GDM1 (cell line): ENCODE measurements at regions not wholly inside any gene's neighbourhood (a gene's known extent, or its start where the extent isn't known, plus 50 kb on each side); places are given as distances from the start of the nearest gene placed in this dataset.
"Not testable (repeated sequence)": the region's sequence is repeated elsewhere in the genome, so short reads cannot be mapped to it uniquely, and the experiment has no call there.

Experiments used
- DNase-seq: peaks from one replicate; lab custom pipeline; 2025; lab: John Stamatoyannopoulos, UW

GRCh38 chr12:76178452-76178851 is 94.0 kb upstream of the NAP1L1 start:
- DNase-seq = no peak

GRCh38 chr12:76177821-76178220 is 93.3 kb upstream of the NAP1L1 start:
- DNase-seq = no peak

GRCh38 chr12:76176940-76177339 is 92.5 kb upstream of the NAP1L1 start:
- DNase-seq = no peak

GRCh38 chr12:76175946-76176345 is 91.5 kb upstream of the NAP1L1 start:
- DNase-seq = not testable (repeated sequence)

- no peak for DNase-seq
Observed at GRCh38 chr12:76173756-76174155, 89.3 kb upstream of the NAP1L1 start.

- peak; percentile 20 for DNase-seq
Observed at GRCh38 chr12:76158518-76159321, 74.2 kb upstream of the NAP1L1 start.

GRCh38 chr12:76156726-76157125 is 72.2 kb upstream of the NAP1L1 start:
- no peak for DNase-seq

- DNase-seq = no peak
Observed at GRCh38 chr12:76156314-76156713, 71.8 kb upstream of the NAP1L1 start.

- no peak for DNase-seq
Observed at GRCh38 chr12:76155157-76155670, 70.7 kb upstream of the NAP1L1 start.

GRCh38 chr12:76153616-76154015 is 69.1 kb upstream of the NAP1L1 start:
- no peak for DNase-seq

- peak; percentile 1 for DNase-seq
Observed at GRCh38 chr12:76152181-76152807, 67.8 kb upstream of the NAP1L1 start.

- DNase-seq = peak; percentile 34
Observed at GRCh38 chr12:76144245-76144549, 59.7 kb upstream of the NAP1L1 start.

- peak; percentile 6 for DNase-seq
Observed at GRCh38 chr12:76143343-76144244, 59.1 kb upstream of the NAP1L1 start.

- no peak for DNase-seq
Observed at GRCh38 chr12:76142305-76142704, 57.8 kb upstream of the NAP1L1 start.

- DNase-seq = no peak
Observed at GRCh38 chr12:76138656-76139055, 54.2 kb upstream of the NAP1L1 start.

- no peak for DNase-seq
Observed at GRCh38 chr12:76137606-76138005, 53.1 kb upstream of the NAP1L1 start.

- no peak for DNase-seq
Observed at GRCh38 chr12:76135456-76135855, 51.0 kb upstream of the NAP1L1 start.
